ENCODE measurements at regions not wholly inside any gene's neighbourhood (a gene's known extent, or its start where the extent isn't known, plus 50 kb on each side); places are given as distances from the start of the nearest gene placed in this dataset.

DNA sequence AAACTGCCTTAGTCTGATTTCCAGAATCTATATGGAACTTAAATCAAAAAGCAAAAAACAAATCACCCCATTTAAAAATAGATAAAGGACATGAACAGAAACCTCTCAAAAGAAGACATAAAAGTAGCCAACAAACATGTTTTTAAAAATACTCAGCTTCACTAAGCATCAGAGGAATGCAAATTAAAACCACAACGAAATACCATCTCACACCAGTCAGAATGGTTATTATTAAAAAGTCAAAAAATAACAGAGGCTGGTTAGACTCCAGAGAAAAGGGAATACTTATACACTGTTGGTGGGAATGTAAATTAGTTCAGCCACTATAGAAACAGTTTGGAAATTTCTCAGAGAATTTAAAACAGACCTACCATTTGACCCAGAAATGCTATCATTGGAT lies 367.9 kb downstream of the ZIC4 start:
- Histone ChIP-seq H3K36me3 (ENCODE audit: control insufficient read depth, insufficient read depth, low read length) (no peaks in the 10 kb centered on the region), H3K4me1 (ENCODE audit: control insufficient read depth, insufficient read depth, low read length) (no peaks in the 10 kb centered on the region), H3K27ac (ENCODE audit: low read length) (no peak overlapping the region), H3K9me3 (ENCODE audit: control insufficient read depth, insufficient read depth, low read depth, low read length) (peaks cover 18% of the 10 kb centered on the region; the same call in 1 of the 2 replicates), H3K27me3 (ENCODE audit: control insufficient read depth, insufficient read depth, low read length) (no peaks in the 10 kb centered on the region), H3K4me3 (ENCODE audit: low read depth in 2 of 2, low read length in 2 of 2) (no peak overlapping the region)
- DNase-seq (ENCODE audit: low read depth, low spot score), result no peak
- ChIA-PET CTCF (no interaction called here), POLR2A (no interaction called here)
- in situ Hi-C loops (cut with HindIII; ENCODE audit: low pct_unique_long_range_greater_than_20kb, low sequenced_read_pairs) (no loop called here), intact Hi-C loops (cut with micrococcal nuclease; ENCODE audit: unreplicated experiment) (no loop called here)
- no peak for ATAC-seq
- BruUV-seq (replicated peaks), result no TSS peak
- TF ChIP-seq POLR2AphosphoS5 (IDR thresholded peaks at IDR 0.05; ENCODE audit: low read depth, low read length) (no peak), SIN3A (IDR thresholded peaks at IDR 0.05; ENCODE audit: borderline replicate concordance, insufficient read depth, low read depth, low read length) (no peak), CTCF (IDR thresholded peaks at IDR 0.05) (no peak), REST (IDR thresholded peaks at IDR 0.05; ENCODE audit: insufficient read depth in 1 of 2, low read depth in 2 of 2, low read length in 1 of 2) (no peak), TCF7L2 (IDR thresholded peaks at IDR 0.05; ENCODE audit: low read depth, low read length) (no peak)

DNA sequence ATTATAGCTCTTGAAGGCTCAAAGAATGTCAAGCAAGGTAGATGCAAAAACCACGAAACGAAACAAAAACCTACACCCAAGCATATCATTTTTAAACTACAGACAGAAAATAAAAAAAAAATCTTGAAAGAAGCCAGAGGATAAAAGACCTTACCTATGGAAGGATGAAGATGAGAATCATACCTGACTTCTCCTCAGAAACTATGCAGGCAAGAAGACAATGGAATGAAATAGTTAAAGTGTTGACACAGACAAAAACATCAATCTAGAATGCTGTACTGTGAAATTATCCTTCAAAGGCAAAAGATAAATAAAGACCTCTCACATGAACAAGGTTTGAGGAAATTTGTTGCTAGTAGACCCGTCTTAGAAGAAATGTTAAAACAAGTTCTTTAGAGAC lies 372.0 kb downstream of the ZIC4 start:
- intact Hi-C loops (cut with micrococcal nuclease; ENCODE audit: unreplicated experiment), result no loop called here
- H3K27ac ChIP-seq (ENCODE audit: low read length), result no peak overlapping the region
- ChIA-PET CTCF (no interaction called here), POLR2A (no interaction called here)
- no peaks in the 10 kb centered on the region for H3K36me3 ChIP-seq (ENCODE audit: control insufficient read depth, insufficient read depth, low read length)
- no peaks in the 10 kb centered on the region for H3K4me1 ChIP-seq (ENCODE audit: control insufficient read depth, insufficient read depth, low read length)
- TF ChIP-seq SIN3A (IDR thresholded peaks at IDR 0.05; ENCODE audit: borderline replicate concordance, insufficient read depth, low read depth, low read length), result no peak
- TF ChIP-seq CTCF (IDR thresholded peaks at IDR 0.05), result no peak
- no peak for TF ChIP-seq POLR2AphosphoS5 (IDR thresholded peaks at IDR 0.05; ENCODE audit: low read depth, low read length)
- TF ChIP-seq REST (IDR thresholded peaks at IDR 0.05; ENCODE audit: insufficient read depth in 1 of 2, low read depth in 2 of 2, low read length in 1 of 2), result no peak
- no peak for TF ChIP-seq TCF7L2 (IDR thresholded peaks at IDR 0.05; ENCODE audit: low read depth, low read length)
- H3K27me3 ChIP-seq (ENCODE audit: control insufficient read depth, insufficient read depth, low read length), result no peaks in the 10 kb centered on the region
- no peak for ATAC-seq
- in situ Hi-C loops (cut with HindIII; ENCODE audit: low pct_unique_long_range_greater_than_20kb, low sequenced_read_pairs), result no loop called here
- BruUV-seq (replicated peaks), result no TSS peak
- H3K4me3 ChIP-seq (ENCODE audit: low read depth in 2 of 2, low read length in 2 of 2), result no peak overlapping the region
- DNase-seq (ENCODE audit: low read depth, low spot score), result no peak
- peaks cover 22% of the 10 kb centered on the region; the same call in 1 of the 2 replicates for H3K9me3 ChIP-seq (ENCODE audit: control insufficient read depth, insufficient read depth, low read depth, low read length)
